SU-DHL-6 (cell line): ENCODE measurements at regions not wholly inside any gene's neighbourhood (a gene's known extent, or its start where the extent isn't known, plus 50 kb on each side); places are given as distances from the start of the nearest gene placed in this dataset.

Source experiments
- EZH2phosphoT487 ChIP-seq: fragments of 200-600 bp; sonication (generic), shearing (Covaris generic); conservative IDR thresholded peaks from 2 replicates; pipeline ENCODE4 v1.6.1; 2018; ENCODE audit warnings: mild to moderate bottlenecking, antibody characterized with exemption, low read length, moderate library complexity, mixed read lengths
- TF ChIP-seq, protein P1 (sequence below): fragments of 200-600 bp; sonication (generic); IDR thresholded peaks from one replicate; pipeline ENCODE4 v1.5.1; 2017; ENCODE audit warnings: antibody characterized with exemption, mild to moderate bottlenecking, low read length, moderate library complexity; ENCODE audit not compliant: insufficient read depth, poor library complexity, severe bottlenecking

GRCh38 chr21:17368748-17369363 lies 144.0 kb upstream of the CXADR start:
- TF ChIP-seq, protein P1, sequence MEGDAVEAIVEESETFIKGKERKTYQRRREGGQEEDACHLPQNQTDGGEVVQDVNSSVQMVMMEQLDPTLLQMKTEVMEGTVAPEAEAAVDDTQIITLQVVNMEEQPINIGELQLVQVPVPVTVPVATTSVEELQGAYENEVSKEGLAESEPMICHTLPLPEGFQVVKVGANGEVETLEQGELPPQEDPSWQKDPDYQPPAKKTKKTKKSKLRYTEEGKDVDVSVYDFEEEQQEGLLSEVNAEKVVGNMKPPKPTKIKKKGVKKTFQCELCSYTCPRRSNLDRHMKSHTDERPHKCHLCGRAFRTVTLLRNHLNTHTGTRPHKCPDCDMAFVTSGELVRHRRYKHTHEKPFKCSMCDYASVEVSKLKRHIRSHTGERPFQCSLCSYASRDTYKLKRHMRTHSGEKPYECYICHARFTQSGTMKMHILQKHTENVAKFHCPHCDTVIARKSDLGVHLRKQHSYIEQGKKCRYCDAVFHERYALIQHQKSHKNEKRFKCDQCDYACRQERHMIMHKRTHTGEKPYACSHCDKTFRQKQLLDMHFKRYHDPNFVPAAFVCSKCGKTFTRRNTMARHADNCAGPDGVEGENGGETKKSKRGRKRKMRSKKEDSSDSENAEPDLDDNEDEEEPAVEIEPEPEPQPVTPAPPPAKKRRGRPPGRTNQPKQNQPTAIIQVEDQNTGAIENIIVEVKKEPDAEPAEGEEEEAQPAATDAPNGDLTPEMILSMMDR, result no peak
- TF ChIP-seq EZH2phosphoT487, result no peak
